Nephron progenitor cell (in vitro differentiated cells): ENCODE measurements at regions not wholly inside any gene's neighbourhood (a gene's known extent, or its start where the extent isn't known, plus 50 kb on each side); places are given as distances from the start of the nearest gene placed in this dataset.
A peak's percentile ranks its signal among the peaks of the same experiment; 100 is the strongest.
"Not testable (repeated sequence)": the region's sequence is repeated elsewhere in the genome, so short reads cannot be mapped to it uniquely, and the experiment has no call there.

ENCODE experiments used
- DNase-seq: peaks from one replicate; pipeline ENCODE4 v3.0.0; 2021
- H3K27ac Mint-ChIP-seq: 2 replicates; pipeline ENCODE4 v1.8.0; 2021; ENCODE audit warnings: mild to moderate bottlenecking, moderate library complexity, mixed read lengths
- H3K27me3 Mint-ChIP-seq: 2 replicates; pipeline ENCODE4 v1.8.0; 2021; ENCODE audit warnings: mild to moderate bottlenecking, low read depth, mixed read lengths; ENCODE audit not compliant: poor library complexity
- H3K36me3 Mint-ChIP-seq: 2 replicates; pipeline ENCODE4 v1.8.0; 2021; ENCODE audit warnings: low read depth, mixed read lengths
- H3K4me1 Mint-ChIP-seq: 2 replicates; pipeline ENCODE4 v1.8.0; 2021; ENCODE audit warnings: mixed read lengths
- H3K4me3 Mint-ChIP-seq: 2 replicates; pipeline ENCODE4 v1.8.0; 2021; ENCODE audit warnings: mild to moderate bottlenecking, moderate library complexity, mixed read lengths
- H3K9me3 Mint-ChIP-seq: 2 replicates; pipeline ENCODE4 v1.8.0; 2021; ENCODE audit warnings: mild to moderate bottlenecking, moderate library complexity, mixed read lengths
- CTCF ChIP-seq: fragments of 200-600 bp; sonication (generic); IDR thresholded peaks from 2 replicates; pipeline ENCODE4 v1.5.0; 2021; ENCODE audit warnings: antibody characterized with exemption

GRCh38 chr10:2885288-2886278 is 181.8 kb upstream of the PFKP start:
- Mint-ChIP-seq H3K27ac (no peak overlapping the region), H3K4me3 (no peak overlapping the region), H3K27me3 (peaks cover 2% of the 10 kb centered on the region), H3K36me3 (no peaks in the 10 kb centered on the region), H3K4me1 (peaks cover 29% of the 10 kb centered on the region), H3K9me3 (no peaks in the 10 kb centered on the region)
- TF ChIP-seq CTCF = no peak
- DNase-seq = no peak

- H3K27me3 Mint-ChIP-seq, H3K27ac Mint-ChIP-seq, H3K9me3 Mint-ChIP-seq, H3K4me3 Mint-ChIP-seq, DNase-seq, H3K36me3 Mint-ChIP-seq: not testable (repeated sequence)
- peaks cover 29% of the 10 kb centered on the region for H3K4me1 Mint-ChIP-seq
Measured at GRCh38 chr10:2883983-2884540, 183.3 kb upstream of the PFKP start.

GRCh38 chr10:2883238-2883637 is 184.1 kb upstream of the PFKP start:
- TF ChIP-seq CTCF = no peak
- DNase-seq = no peak
- Mint-ChIP-seq H3K9me3 (no peaks in the 10 kb centered on the region), H3K4me1 (peaks cover 29% of the 10 kb centered on the region), H3K27me3 (peaks cover 1% of the 10 kb centered on the region), H3K4me3 (no peak overlapping the region), H3K27ac (no peak overlapping the region), H3K36me3 (no peaks in the 10 kb centered on the region)

GRCh38 chr10:2882628-2883027 is 184.7 kb upstream of the PFKP start:
- Mint-ChIP-seq H3K4me3 (no peak overlapping the region), H3K4me1 (peaks cover 29% of the 10 kb centered on the region), H3K9me3 (no peaks in the 10 kb centered on the region), H3K27ac (no peak overlapping the region), H3K36me3 (no peaks in the 10 kb centered on the region), H3K27me3 (no peaks in the 10 kb centered on the region)
- no peak for TF ChIP-seq CTCF
- peak; percentile 16 for DNase-seq

GRCh38 chr10:2881720-2882620 is 185.4 kb upstream of the PFKP start:
- Mint-ChIP-seq H3K36me3 (no peaks in the 10 kb centered on the region), H3K27ac (no peak overlapping the region), H3K27me3 (no peaks in the 10 kb centered on the region), H3K4me3 (no peak overlapping the region), H3K4me1 (peaks cover 29% of the 10 kb centered on the region), H3K9me3 (no peaks in the 10 kb centered on the region)
- TF ChIP-seq CTCF = no peak
- DNase-seq = no peak

GRCh38 chr10:2880050-2880449 is 187.3 kb upstream of the PFKP start:
- peaks cover 29% of the 10 kb centered on the region for H3K4me1 Mint-ChIP-seq
- not testable (repeated sequence) for H3K27me3 Mint-ChIP-seq, DNase-seq, H3K36me3 Mint-ChIP-seq, H3K4me3 Mint-ChIP-seq, H3K27ac Mint-ChIP-seq, H3K9me3 Mint-ChIP-seq
